T-helper 2 cell treated with Interferon-gamma antibody and Interleukin-4, amounts not matched to agents 5 μg/mL and 100 μg/mL, for 36 hours (primary cell): ENCODE measurements at regions not wholly inside any gene's neighbourhood (a gene's known extent, or its start where the extent isn't known, plus 50 kb on each side); places are given as distances from the start of the nearest gene placed in this dataset.

Experiments
- DNase-seq: peaks from one replicate; pipeline ENCODE4 v3.0.0; 2021; ENCODE audit warnings: low spot score
- H3K27ac Mint-ChIP-seq: one replicate; pipeline ENCODE4 v1.8.0; 2021; ENCODE audit warnings: mild to moderate bottlenecking, mixed read lengths
- H3K27me3 Mint-ChIP-seq: one replicate; pipeline ENCODE4 v1.8.0; 2021; ENCODE audit warnings: low read depth, mixed read lengths
- H3K36me3 Mint-ChIP-seq: one replicate; pipeline ENCODE4 v1.8.0; 2021; ENCODE audit warnings: low read depth, mixed read lengths
- H3K4me1 Mint-ChIP-seq: one replicate; pipeline ENCODE4 v1.8.0; 2021; ENCODE audit warnings: low read depth, mixed read lengths
- H3K4me3 Mint-ChIP-seq: one replicate; pipeline ENCODE4 v1.8.0; 2022; ENCODE audit warnings: mild to moderate bottlenecking, moderate library complexity, mixed read lengths
- H3K9me3 Mint-ChIP-seq: one replicate; pipeline ENCODE4 v1.8.0; 2021; ENCODE audit warnings: mixed read lengths

- H3K36me3 Mint-ChIP-seq: no peaks in the 10 kb centered on the region
- no peaks in the 10 kb centered on the region for H3K9me3 Mint-ChIP-seq
- no peaks in the 10 kb centered on the region for H3K27me3 Mint-ChIP-seq
- DNase-seq: no peak
- no peaks in the 10 kb centered on the region for H3K4me1 Mint-ChIP-seq
- no peak overlapping the region for H3K4me3 Mint-ChIP-seq
- no peak overlapping the region for H3K27ac Mint-ChIP-seq
These were observed 136.5 kb upstream of the MAST4 start for GRCh38 chr5:66459728-66460127.

- Mint-ChIP-seq H3K27ac (no peak overlapping the region), H3K36me3 (no peaks in the 10 kb centered on the region), H3K4me3 (no peak overlapping the region), H3K27me3 (no peaks in the 10 kb centered on the region), H3K4me1 (no peaks in the 10 kb centered on the region), H3K9me3 (peaks cover 21% of the 10 kb centered on the region)
- no peak for DNase-seq
These were observed 128.6 kb upstream of the MAST4 start for GRCh38 chr5:66467564-66467963.

DNA sequence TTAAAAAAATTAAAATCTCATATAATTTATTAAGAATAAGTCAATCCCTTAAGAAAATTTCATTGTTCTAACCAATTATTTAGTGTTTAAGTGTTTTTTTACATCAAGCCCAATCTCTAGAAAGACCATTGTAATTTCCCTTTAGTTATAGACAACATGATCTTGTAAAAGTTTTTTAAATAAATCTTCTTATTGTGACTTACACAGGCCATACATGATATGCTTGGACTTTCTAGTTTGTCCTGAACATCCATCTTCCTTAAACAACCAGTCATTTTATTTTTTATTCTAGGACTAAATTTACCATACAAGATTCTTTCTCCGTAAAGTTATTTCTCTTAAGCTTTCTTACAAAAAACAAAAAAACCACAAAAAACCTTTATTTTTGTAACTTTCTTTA lies 126.5 kb upstream of the MAST4 start:
- no peaks in the 10 kb centered on the region for H3K36me3 Mint-ChIP-seq
- no peak overlapping the region for H3K27ac Mint-ChIP-seq
- no peak overlapping the region for H3K4me3 Mint-ChIP-seq
- no peaks in the 10 kb centered on the region for H3K4me1 Mint-ChIP-seq
- peaks cover 23% of the 10 kb centered on the region for H3K9me3 Mint-ChIP-seq
- H3K27me3 Mint-ChIP-seq: no peaks in the 10 kb centered on the region
- no peak for DNase-seq

- H3K27ac Mint-ChIP-seq: no peak overlapping the region
- DNase-seq: no peak
- H3K36me3 Mint-ChIP-seq: no peaks in the 10 kb centered on the region
- no peaks in the 10 kb centered on the region for H3K27me3 Mint-ChIP-seq
- H3K9me3 Mint-ChIP-seq: peaks cover 19% of the 10 kb centered on the region
- no peaks in the 10 kb centered on the region for H3K4me1 Mint-ChIP-seq
- no peak overlapping the region for H3K4me3 Mint-ChIP-seq
These were observed 124.2 kb upstream of the MAST4 start for GRCh38 chr5:66472010-66472409.

DNA sequence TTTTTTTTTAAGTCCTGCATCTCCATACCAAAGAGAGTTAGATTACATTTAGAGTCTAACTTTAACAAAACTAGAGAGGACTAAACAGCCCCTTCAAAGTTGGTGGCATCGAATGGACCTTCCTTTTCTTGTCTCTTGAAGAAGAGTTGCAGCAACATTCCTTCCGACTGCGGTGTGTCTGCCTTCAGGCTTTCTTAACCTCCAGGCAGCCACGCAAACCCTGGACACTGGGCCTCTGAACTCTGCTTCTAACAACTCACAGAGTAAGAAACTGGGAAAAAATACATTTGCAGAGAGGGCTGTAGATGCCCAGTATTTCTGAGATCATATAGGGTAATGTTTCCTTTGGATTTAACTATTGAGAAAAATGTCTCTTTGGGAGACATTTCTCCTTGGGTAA lies 120.5 kb upstream of the MAST4 start:
- peaks cover 4% of the 10 kb centered on the region for H3K9me3 Mint-ChIP-seq
- no peak overlapping the region for H3K4me3 Mint-ChIP-seq
- H3K4me1 Mint-ChIP-seq: no peaks in the 10 kb centered on the region
- no peaks in the 10 kb centered on the region for H3K36me3 Mint-ChIP-seq
- H3K27ac Mint-ChIP-seq: no peak overlapping the region
- no peaks in the 10 kb centered on the region for H3K27me3 Mint-ChIP-seq
- DNase-seq: no peak

- Mint-ChIP-seq H3K4me1 (no peaks in the 10 kb centered on the region), H3K27me3 (no peaks in the 10 kb centered on the region), H3K4me3 (no peak overlapping the region), H3K36me3 (no peaks in the 10 kb centered on the region), H3K9me3 (peaks cover 9% of the 10 kb centered on the region), H3K27ac (no peak overlapping the region)
- DNase-seq: no peak
These were observed 118.6 kb upstream of the MAST4 start for GRCh38 chr5:66477596-66477995.

GRCh38 chr5:66494437-66494836 lies 101.8 kb upstream of the MAST4 start:
- H3K27ac Mint-ChIP-seq: no peak overlapping the region
- no peaks in the 10 kb centered on the region for H3K4me1 Mint-ChIP-seq
- peaks cover 4% of the 10 kb centered on the region for H3K9me3 Mint-ChIP-seq
- H3K4me3 Mint-ChIP-seq: no peak overlapping the region
- no peak for DNase-seq
- H3K36me3 Mint-ChIP-seq: no peaks in the 10 kb centered on the region
- H3K27me3 Mint-ChIP-seq: peaks cover 2% of the 10 kb centered on the region

GRCh38 chr5:66498791-66499207 lies 97.4 kb upstream of the MAST4 start:
- Mint-ChIP-seq H3K4me1 (no peaks in the 10 kb centered on the region), H3K27me3 (peaks cover 2% of the 10 kb centered on the region), H3K27ac (no peak overlapping the region), H3K9me3 (no peaks in the 10 kb centered on the region), H3K4me3 (no peak overlapping the region), H3K36me3 (no peaks in the 10 kb centered on the region)
- no peak for DNase-seq

DNA sequence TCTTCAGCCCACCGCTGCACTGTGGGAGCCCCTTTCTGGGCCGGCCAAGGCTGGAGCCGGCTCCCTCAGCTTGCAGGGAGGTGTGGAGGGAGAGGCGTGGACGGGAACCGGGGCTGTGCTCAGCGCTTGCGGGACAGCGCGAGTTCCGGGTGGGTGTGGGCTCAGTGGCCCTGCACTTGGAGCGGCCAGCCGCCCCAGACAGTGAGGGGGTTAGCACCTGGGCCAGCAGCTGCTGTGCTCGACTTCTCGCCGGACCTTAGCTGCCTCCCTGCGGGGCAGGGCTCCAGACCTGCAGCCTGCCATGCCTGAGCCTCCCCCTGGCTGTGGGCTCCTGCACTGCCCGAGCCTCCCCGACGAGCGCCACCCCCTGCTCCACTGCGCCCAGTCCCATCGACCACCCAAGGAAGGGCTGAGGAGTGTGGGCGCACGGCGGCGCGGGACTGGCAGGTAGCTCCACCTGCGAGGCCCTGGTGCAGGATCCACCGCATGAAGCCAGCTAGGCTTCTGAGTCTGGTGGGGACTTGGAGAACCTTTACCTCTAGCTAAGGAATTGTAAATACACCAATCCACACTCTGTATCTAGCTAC lies 92.9 kb upstream of the MAST4 start:
- H3K4me3 Mint-ChIP-seq: no peak overlapping the region
- H3K27ac Mint-ChIP-seq: no peak overlapping the region
- no peaks in the 10 kb centered on the region for H3K4me1 Mint-ChIP-seq
- H3K36me3 Mint-ChIP-seq: no peaks in the 10 kb centered on the region
- no peaks in the 10 kb centered on the region for H3K27me3 Mint-ChIP-seq
- H3K9me3 Mint-ChIP-seq: no peaks in the 10 kb centered on the region
- no peak for DNase-seq

DNA sequence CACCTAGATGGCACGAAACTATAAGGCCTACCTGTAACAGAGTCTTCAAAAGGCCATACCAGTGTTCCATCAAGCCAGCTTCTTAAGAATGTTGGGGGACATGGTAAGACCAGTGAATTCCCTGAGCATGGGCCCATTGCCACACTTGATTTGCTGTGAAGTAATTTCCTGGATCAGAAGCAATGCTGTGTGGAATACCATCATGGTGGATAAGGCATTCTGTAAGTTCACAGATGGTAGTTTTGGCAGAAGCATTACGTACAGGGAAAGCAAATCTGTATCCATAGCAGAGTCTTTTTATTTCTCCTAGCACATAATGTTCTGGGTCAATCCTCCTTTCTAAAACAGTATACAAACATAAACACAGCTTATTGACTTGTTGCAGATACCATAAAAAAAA lies 89.1 kb upstream of the MAST4 start:
- Mint-ChIP-seq H3K27me3 (no peaks in the 10 kb centered on the region), H3K36me3 (no peaks in the 10 kb centered on the region), H3K27ac (no peak overlapping the region), H3K9me3 (no peaks in the 10 kb centered on the region), H3K4me3 (no peak overlapping the region), H3K4me1 (no peaks in the 10 kb centered on the region)
- DNase-seq: no peak

DNA sequence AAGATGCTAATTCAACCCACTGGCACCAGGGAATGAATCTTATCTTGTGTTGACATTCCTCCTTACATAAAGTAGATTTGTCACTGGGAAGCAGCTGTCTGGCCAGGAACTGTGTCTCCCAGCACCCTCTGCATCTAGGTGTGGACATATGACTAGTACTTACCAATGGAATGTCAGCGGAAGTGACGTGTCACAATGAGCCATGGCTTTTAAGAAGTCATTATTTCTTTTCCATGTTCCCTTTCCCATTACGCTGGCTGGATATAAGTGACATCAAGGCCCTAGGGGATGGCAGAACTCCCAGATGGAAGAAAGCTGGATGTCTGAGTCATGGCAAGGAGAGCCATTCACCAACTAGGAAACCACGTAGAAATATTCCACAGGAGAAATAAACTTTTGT lies 84.7 kb upstream of the MAST4 start:
- no peaks in the 10 kb centered on the region for H3K9me3 Mint-ChIP-seq
- no peaks in the 10 kb centered on the region for H3K27me3 Mint-ChIP-seq
- H3K4me1 Mint-ChIP-seq: no peaks in the 10 kb centered on the region
- no peak overlapping the region for H3K4me3 Mint-ChIP-seq
- no peak overlapping the region for H3K27ac Mint-ChIP-seq
- DNase-seq: no peak
- H3K36me3 Mint-ChIP-seq: no peaks in the 10 kb centered on the region

DNA sequence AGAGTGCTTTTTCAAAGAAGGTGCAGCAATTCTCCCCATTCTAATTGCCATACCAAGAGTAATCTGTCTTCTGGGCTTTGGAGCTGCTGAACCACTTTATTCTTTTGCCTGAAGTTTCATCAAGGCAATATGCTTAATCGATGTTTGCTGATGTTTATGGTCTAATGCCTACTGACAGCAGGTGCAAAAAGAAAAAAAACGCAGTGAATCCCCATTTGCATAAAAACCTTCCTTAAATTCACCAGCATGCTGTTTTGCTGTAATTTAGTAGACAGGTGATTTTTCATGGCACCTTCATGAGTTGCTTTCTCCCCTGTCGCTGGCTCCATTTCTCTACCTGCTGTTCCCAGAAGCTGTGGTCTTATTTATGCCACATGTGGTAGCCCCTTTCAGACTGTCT lies 83.1 kb upstream of the MAST4 start:
- no peaks in the 10 kb centered on the region for H3K36me3 Mint-ChIP-seq
- H3K9me3 Mint-ChIP-seq: no peaks in the 10 kb centered on the region
- no peak overlapping the region for H3K4me3 Mint-ChIP-seq
- no peak overlapping the region for H3K27ac Mint-ChIP-seq
- H3K4me1 Mint-ChIP-seq: no peaks in the 10 kb centered on the region
- H3K27me3 Mint-ChIP-seq: no peaks in the 10 kb centered on the region
- DNase-seq: no peak

- H3K4me1 Mint-ChIP-seq: no peaks in the 10 kb centered on the region
- H3K9me3 Mint-ChIP-seq: no peaks in the 10 kb centered on the region
- no peak overlapping the region for H3K27ac Mint-ChIP-seq
These were observed 81.0 kb upstream of the MAST4 start for GRCh38 chr5:66515209-66515608.

GRCh38 chr5:66516550-66516949 lies 79.6 kb upstream of the MAST4 start:
- Mint-ChIP-seq H3K4me1 (no peaks in the 10 kb centered on the region), H3K4me3 (no peak overlapping the region), H3K9me3 (peaks cover 10% of the 10 kb centered on the region), H3K27me3 (no peaks in the 10 kb centered on the region), H3K36me3 (no peaks in the 10 kb centered on the region), H3K27ac (no peak overlapping the region)
- no peak for DNase-seq

More at GRCh38 chr5:66515209-66515608, 81.0 kb upstream of the MAST4 start:
- Mint-ChIP-seq H3K36me3 (no peaks in the 10 kb centered on the region), H3K27me3 (no peaks in the 10 kb centered on the region), H3K4me3 (no peak overlapping the region)
- DNase-seq: no peak

DNA sequence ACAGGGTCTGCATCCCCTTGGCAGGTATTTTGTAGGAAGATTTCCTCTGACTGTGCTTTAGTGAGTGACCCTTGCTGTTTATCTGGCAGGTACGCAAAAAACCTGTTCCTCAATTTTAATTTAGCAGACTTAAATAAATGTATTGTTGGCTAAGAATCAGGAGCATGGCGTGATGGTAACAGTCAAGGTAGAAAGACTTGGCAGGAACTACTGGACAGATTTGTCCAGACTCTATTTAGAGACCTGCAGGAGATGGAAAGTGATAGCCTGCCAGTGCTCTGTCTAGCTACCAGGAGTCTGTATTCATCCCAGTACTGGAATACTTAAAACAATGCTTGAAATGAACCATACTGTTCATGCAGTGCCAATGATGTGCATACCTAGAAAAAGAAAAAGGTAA lies 78.8 kb upstream of the MAST4 start:
- Mint-ChIP-seq H3K9me3 (peaks cover 14% of the 10 kb centered on the region), H3K4me3 (no peak overlapping the region), H3K27me3 (no peaks in the 10 kb centered on the region), H3K36me3 (no peaks in the 10 kb centered on the region), H3K27ac (no peak overlapping the region), H3K4me1 (no peaks in the 10 kb centered on the region)
- no peak for DNase-seq
